ENCODE measurements at regions not wholly inside any gene's neighbourhood (a gene's known extent, or its start where the extent isn't known, plus 50 kb on each side); places are given as distances from the start of the nearest gene placed in this dataset.

DNA sequence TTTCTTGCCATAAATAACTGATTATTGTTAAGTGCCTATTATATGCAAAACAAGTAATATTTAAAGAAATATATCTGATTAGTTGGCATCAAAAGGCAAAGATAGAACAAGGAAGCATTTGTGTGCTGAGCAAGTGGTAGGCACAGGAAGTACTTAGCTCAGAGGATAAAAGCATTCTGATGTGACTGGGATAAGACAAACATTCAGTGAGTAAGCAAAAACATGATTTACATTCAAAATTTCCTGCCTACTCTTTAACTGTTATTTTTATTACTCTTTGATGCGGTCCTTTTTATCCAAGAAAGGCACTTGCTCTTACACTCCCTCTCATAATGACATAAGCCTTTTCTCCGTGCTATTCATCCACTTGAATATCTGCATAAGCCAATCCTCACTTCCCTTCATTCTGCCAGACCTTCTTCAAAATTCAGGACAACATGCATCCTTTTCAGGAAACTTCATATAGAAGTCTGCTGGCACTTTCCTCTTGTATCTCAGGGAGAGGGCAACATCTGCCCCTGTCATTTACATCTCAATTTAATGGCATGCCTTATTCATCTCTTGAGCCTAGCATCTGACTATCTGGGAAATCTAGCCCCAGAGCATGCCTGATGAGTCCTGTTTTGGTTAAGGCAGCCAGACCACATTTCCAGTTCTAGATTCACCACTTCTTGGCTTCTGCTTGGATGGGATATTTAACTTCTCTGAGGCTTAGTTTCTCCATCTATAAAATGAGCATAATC is 478.2 kb upstream of the ROBO2 start:
- H3K27ac Mint-ChIP-seq = no peak overlapping the region

DNA sequence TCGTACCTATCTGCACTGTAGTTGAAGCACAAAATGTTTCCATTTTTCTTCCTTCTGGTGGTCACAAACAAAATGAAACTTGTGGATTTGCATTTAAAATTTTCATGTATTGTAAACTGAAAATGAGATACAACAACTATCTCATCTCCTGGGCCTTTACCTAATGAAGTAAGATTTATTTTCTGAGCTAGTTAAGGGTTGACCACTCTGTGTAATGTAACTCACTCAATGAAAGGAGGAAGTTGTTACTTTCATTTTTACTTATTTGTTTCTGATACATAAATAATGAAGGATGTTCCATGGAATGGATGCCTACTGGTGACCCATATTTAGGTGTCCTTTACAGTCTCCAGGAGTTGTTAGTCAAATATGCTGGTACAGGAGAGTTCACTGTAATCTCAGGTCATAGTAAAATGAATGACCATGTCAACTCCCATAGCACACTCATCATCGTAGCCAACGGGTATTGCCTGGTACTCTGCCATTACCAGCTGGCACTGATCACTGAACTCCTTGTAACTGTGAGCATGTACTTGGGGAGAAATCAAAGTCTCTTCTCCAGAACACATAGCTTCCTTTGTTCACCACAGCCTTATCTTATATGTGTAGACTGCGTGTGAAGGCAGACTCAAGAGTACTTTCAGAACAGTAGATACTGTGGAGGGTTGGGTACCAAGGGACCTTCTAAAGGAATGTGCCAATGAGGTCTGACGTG is 474.2 kb upstream of the ROBO2 start:
- no peak overlapping the region for H2AFZ ChIP-seq (replicated peaks)
- H3K9me3 ChIP-seq (ENCODE audit: low read depth) = no peaks in the 10 kb centered on the region
- no peak overlapping the region for H3K9ac ChIP-seq
- Mint-ChIP-seq H3K36me3 (no peaks in the 10 kb centered on the region), H3K4me3 (no peak overlapping the region), H3K27me3 (ENCODE audit: insufficient read depth, low read depth) (no peaks in the 10 kb centered on the region), H3K27ac (no peak overlapping the region), H3K9me3 (no peaks in the 10 kb centered on the region), H3K4me1 (no peaks in the 10 kb centered on the region)
- H3K4me1 ChIP-seq = no peaks in the 10 kb centered on the region
- no peak for TF ChIP-seq EZH2 (IDR thresholded peaks at IDR 0.05)
- TF ChIP-seq EZH2phosphoT487 (IDR thresholded peaks at IDR 0.05) = no peak
- TF ChIP-seq, protein P1, sequence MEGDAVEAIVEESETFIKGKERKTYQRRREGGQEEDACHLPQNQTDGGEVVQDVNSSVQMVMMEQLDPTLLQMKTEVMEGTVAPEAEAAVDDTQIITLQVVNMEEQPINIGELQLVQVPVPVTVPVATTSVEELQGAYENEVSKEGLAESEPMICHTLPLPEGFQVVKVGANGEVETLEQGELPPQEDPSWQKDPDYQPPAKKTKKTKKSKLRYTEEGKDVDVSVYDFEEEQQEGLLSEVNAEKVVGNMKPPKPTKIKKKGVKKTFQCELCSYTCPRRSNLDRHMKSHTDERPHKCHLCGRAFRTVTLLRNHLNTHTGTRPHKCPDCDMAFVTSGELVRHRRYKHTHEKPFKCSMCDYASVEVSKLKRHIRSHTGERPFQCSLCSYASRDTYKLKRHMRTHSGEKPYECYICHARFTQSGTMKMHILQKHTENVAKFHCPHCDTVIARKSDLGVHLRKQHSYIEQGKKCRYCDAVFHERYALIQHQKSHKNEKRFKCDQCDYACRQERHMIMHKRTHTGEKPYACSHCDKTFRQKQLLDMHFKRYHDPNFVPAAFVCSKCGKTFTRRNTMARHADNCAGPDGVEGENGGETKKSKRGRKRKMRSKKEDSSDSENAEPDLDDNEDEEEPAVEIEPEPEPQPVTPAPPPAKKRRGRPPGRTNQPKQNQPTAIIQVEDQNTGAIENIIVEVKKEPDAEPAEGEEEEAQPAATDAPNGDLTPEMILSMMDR (IDR thresholded peaks at IDR 0.05) = no peak
- no peaks in the 10 kb centered on the region for H4K20me1 ChIP-seq (ENCODE audit: low read depth)
- H3K36me3 ChIP-seq = no peaks in the 10 kb centered on the region
- H3K4me2 ChIP-seq = no peak overlapping the region
- no peaks in the 10 kb centered on the region for H3K79me2 ChIP-seq (ENCODE audit: low read depth)
- DNase-seq (ENCODE audit: low spot score) = no peak
- no peak overlapping the region for H3K4me3 ChIP-seq
- no peak overlapping the region for H3K27ac ChIP-seq
- no peaks in the 10 kb centered on the region for H3F3A ChIP-seq (ENCODE audit: low read depth)
- H3K27me3 ChIP-seq = no peaks in the 10 kb centered on the region

More for the DNA sequence above, 478.2 kb upstream of the ROBO2 start:
- H3K4me1 ChIP-seq = no peaks in the 10 kb centered on the region
- no peaks in the 10 kb centered on the region for H3K36me3 ChIP-seq
- DNase-seq (ENCODE audit: low spot score) = no peak
- Mint-ChIP-seq H3K9me3 (no peaks in the 10 kb centered on the region), H3K36me3 (no peaks in the 10 kb centered on the region), H3K27me3 (ENCODE audit: insufficient read depth, low read depth) (no peaks in the 10 kb centered on the region), H3K4me3 (no peak overlapping the region), H3K4me1 (no peaks in the 10 kb centered on the region)
- H3K4me3 ChIP-seq = no peak overlapping the region
- H4K20me1 ChIP-seq (ENCODE audit: low read depth) = no peaks in the 10 kb centered on the region
- H3K79me2 ChIP-seq (ENCODE audit: low read depth) = no peaks in the 10 kb centered on the region
- H3K9me3 ChIP-seq (ENCODE audit: low read depth) = no peaks in the 10 kb centered on the region
- H3K27ac ChIP-seq = no peak overlapping the region
- no peaks in the 10 kb centered on the region for H3F3A ChIP-seq (ENCODE audit: low read depth)
- no peak overlapping the region for H3K9ac ChIP-seq
- no peak overlapping the region for H2AFZ ChIP-seq (replicated peaks)
- TF ChIP-seq EZH2phosphoT487 (IDR thresholded peaks at IDR 0.05) = no peak
- no peak for TF ChIP-seq EZH2 (IDR thresholded peaks at IDR 0.05)
- TF ChIP-seq, protein P1 (IDR thresholded peaks at IDR 0.05) = no peak
- H3K27me3 ChIP-seq = no peaks in the 10 kb centered on the region
- H3K4me2 ChIP-seq = no peak overlapping the region

DNA sequence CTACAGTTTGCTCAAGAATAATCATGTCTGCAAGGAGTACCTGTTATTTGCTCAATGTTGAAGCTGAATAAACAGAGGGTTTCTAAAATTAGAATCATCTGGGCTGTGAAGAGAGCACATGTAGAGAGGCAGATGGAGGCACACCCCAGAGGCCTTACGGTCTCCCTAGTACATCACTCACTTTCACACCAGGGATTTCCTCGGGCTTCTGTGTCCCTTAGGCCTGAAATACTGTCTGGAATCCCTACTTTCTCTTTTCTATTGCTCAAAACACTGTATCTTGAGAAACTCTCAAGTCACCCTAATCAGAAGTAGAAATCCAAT is 473.7 kb upstream of the ROBO2 start:
- H4K20me1 ChIP-seq (ENCODE audit: low read depth) = no peaks in the 10 kb centered on the region
- no peaks in the 10 kb centered on the region for H3K4me1 Mint-ChIP-seq
- no peaks in the 10 kb centered on the region for H3K27me3 ChIP-seq
- no peaks in the 10 kb centered on the region for H3K4me1 ChIP-seq
- H3K4me3 ChIP-seq = no peak overlapping the region
- TF ChIP-seq EZH2phosphoT487 (IDR thresholded peaks at IDR 0.05) (no peak), EZH2 (IDR thresholded peaks at IDR 0.05) (no peak)
- TF ChIP-seq, protein P1 (IDR thresholded peaks at IDR 0.05) = no peak
- no peak overlapping the region for H3K4me2 ChIP-seq
- no peaks in the 10 kb centered on the region for H3F3A ChIP-seq (ENCODE audit: low read depth)
- no peak overlapping the region for H2AFZ ChIP-seq (replicated peaks)
- no peak overlapping the region for H3K27ac ChIP-seq
- H3K9ac ChIP-seq = no peak overlapping the region
- no peaks in the 10 kb centered on the region for H3K36me3 Mint-ChIP-seq
- no peak overlapping the region for H3K4me3 Mint-ChIP-seq
- no peaks in the 10 kb centered on the region for H3K27me3 Mint-ChIP-seq (ENCODE audit: insufficient read depth, low read depth)
- H3K9me3 ChIP-seq (ENCODE audit: low read depth) = no peaks in the 10 kb centered on the region
- no peaks in the 10 kb centered on the region for H3K79me2 ChIP-seq (ENCODE audit: low read depth)
- H3K36me3 ChIP-seq = no peaks in the 10 kb centered on the region
- no peak overlapping the region for H3K27ac Mint-ChIP-seq
- H3K9me3 Mint-ChIP-seq = no peaks in the 10 kb centered on the region
- DNase-seq (ENCODE audit: low spot score) = no peak
